ENCODE measurements at regions not wholly inside any gene's neighbourhood (a gene's known extent, or its start where the extent isn't known, plus 50 kb on each side); places are given as distances from the start of the nearest gene placed in this dataset.

GRCh38 chr4:180285796-180286195 lies 1957.4 kb upstream of the TENM3 start (continued):
- TF ChIP-seq BCL11A (IDR thresholded peaks at IDR 0.05; ENCODE audit: low read depth, low read length) (peak; percentile 38; the same call in 1 of the 2 replicates), EZH2 (IDR thresholded peaks at IDR 0.05; ENCODE audit: borderline replicate concordance, control insufficient read depth, low read depth, low read length) (no peak), HCFC1 (IDR thresholded peaks at IDR 0.05; ENCODE audit: low read length) (no peak), SUPT20H (IDR thresholded peaks at IDR 0.05; ENCODE audit: borderline replicate concordance, control insufficient read depth, low read depth, low read length) (no peak), ATF2 (IDR thresholded peaks at IDR 0.05; ENCODE audit: low read length) (no peak), PBX3 (IDR thresholded peaks at IDR 0.05; ENCODE audit: insufficient replicate concordance, low read depth, low read length) (peak; percentile 39), FOXM1 (IDR thresholded peaks at IDR 0.05; ENCODE audit: low read depth, low read length) (no peak), MXI1 (IDR thresholded peaks at IDR 0.05; ENCODE audit: low read depth, low read length) (no peak), PAX5 (IDR thresholded peaks at IDR 0.05; ENCODE audit: borderline replicate concordance, low read depth, low read length) (no peak), RFX5 (IDR thresholded peaks at IDR 0.05; ENCODE audit: low read depth, low read length) (no peak), ZBTB40 (IDR thresholded peaks at IDR 0.05; ENCODE audit: borderline replicate concordance) (no peak), EGR1 (IDR thresholded peaks at IDR 0.05; ENCODE audit: borderline replicate concordance in 1 of 2, low read depth in 2 of 2, low read length in 2 of 2) (no peak), GABPA (IDR thresholded peaks at IDR 0.05; ENCODE audit: low read depth) (no peak), ATF7 (IDR thresholded peaks at IDR 0.05; ENCODE audit: low read depth) (peak; percentile 65), TCF3 (IDR thresholded peaks at IDR 0.05; ENCODE audit: borderline replicate concordance, insufficient read depth, low read depth, low read length) (no peak), IKZF2 (IDR thresholded peaks at IDR 0.05) (peak; percentile 34 to 64; a peak in 2 of 4 replicates), ASH2L (IDR thresholded peaks at IDR 0.05; ENCODE audit: borderline replicate concordance, low read depth) (no peak), DPF2 (IDR thresholded peaks at IDR 0.05) (0 out of 2 replicates have a peak, but pooled peaks have one; percentile 37), ZNF274 (IDR thresholded peaks at IDR 0.05; ENCODE audit: insufficient read depth, insufficient read length) (no peak), MEF2A (IDR thresholded peaks at IDR 0.05; ENCODE audit: insufficient read depth, low read depth, low read length) (no peak), CEBPB (IDR thresholded peaks at IDR 0.05; ENCODE audit: borderline replicate concordance in 1 of 2, low read depth in 2 of 2, low read length in 2 of 2) (no peak), NR2F1 (conservative IDR thresholded peaks at IDR 0.05) (no peak), YY1 (IDR thresholded peaks at IDR 0.05; ENCODE audit: low read depth, low read length) (no peak), TAF1 (IDR thresholded peaks at IDR 0.05; ENCODE audit: borderline replicate concordance, low read depth, low read length) (no peak)
- TF ChIP-seq, protein P1, sequence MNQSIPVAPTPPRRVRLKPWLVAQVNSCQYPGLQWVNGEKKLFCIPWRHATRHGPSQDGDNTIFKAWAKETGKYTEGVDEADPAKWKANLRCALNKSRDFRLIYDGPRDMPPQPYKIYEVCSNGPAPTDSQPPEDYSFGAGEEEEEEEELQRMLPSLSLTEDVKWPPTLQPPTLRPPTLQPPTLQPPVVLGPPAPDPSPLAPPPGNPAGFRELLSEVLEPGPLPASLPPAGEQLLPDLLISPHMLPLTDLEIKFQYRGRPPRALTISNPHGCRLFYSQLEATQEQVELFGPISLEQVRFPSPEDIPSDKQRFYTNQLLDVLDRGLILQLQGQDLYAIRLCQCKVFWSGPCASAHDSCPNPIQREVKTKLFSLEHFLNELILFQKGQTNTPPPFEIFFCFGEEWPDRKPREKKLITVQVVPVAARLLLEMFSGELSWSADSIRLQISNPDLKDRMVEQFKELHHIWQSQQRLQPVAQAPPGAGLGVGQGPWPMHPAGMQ (IDR thresholded peaks at IDR 0.05; ENCODE audit: borderline replicate concordance) = no peak

All from GM12878 (cell line).